Endothelial cell of umbilical vein (primary cell): ENCODE measurements at regions not wholly inside any gene's neighbourhood (a gene's known extent, or its start where the extent isn't known, plus 50 kb on each side); places are given as distances from the start of the nearest gene placed in this dataset.

Experiments used
- BruUV-seq: library from RNA; stranded (reverse); fragments of 400-500 nt; replicated peaks from 2 replicates; lab custom pipeline; 2021; lab: Mats Ljungman, UMichigan
- CTCF ChIA-PET: fragments of 300-600, 350-600 bp; sonication (Branson Sonifier 250); formaldehyde crosslinking; loops from one replicate; lab custom pipeline; 2021; ENCODE audit warnings: antibody characterized with exemption, inconsistent platforms; lab: Charles Lee
- POLR2A ChIA-PET: fragments of 300-600, 350-600 bp; sonication (Branson Sonifier 250); formaldehyde crosslinking; loops from one replicate; lab custom pipeline; 2021; ENCODE audit warnings: antibody characterized with exemption, inconsistent platforms; lab: Charles Lee
- DNase-seq: peaks from one replicate; pipeline ENCODE4 v3.0.0-alpha.2; 2011; ENCODE audit warnings: low read depth, low spot score
- FAIRE-seq: peaks from 2 replicates; lab custom pipeline; 2011; peaks lifted over from hg19 to GRCh38; lab: Jason Lieb, UNC
- H2AFZ ChIP-seq: 2 replicates; pipeline ENCODE4 v1.6.0; 2012; ENCODE audit warnings: low read depth, low read length, control low read depth, inconsistent platforms
- H3K27ac ChIP-seq: 2 replicates; pipeline ENCODE4 v1.5.1; 2011; ENCODE audit warnings: low read depth, mild to moderate bottlenecking, control low read depth, low read length, moderate library complexity; ENCODE audit not compliant: insufficient read depth
- H3K27me3 ChIP-seq, 2 experiments: 2 replicates each; pipeline versions ENCODE4 v1.6.0 to v1.6.1; 2011; ENCODE audit warnings: low read length in 2 of 2, mixed read lengths in 1 of 2; ENCODE audit not compliant: control insufficient read depth in 2 of 2, insufficient read depth in 2 of 2
- H3K36me3 ChIP-seq, 2 experiments: 2 replicates in 1 of 2; 3 replicates in 1 of 2; pipeline ENCODE4 v1.5.1; 2011; ENCODE audit warnings: low read length in 2 of 2, mild to moderate bottlenecking in 1 of 2, moderate library complexity in 1 of 2; ENCODE audit not compliant: control insufficient read depth in 2 of 2, insufficient read depth in 2 of 2; ENCODE audit errors: extremely low read depth in 1 of 2
- H3K4me1 ChIP-seq: 3 replicates; pipeline ENCODE4 v1.5.1; 2011; ENCODE audit warnings: mild to moderate bottlenecking, low read length; ENCODE audit not compliant: control insufficient read depth, insufficient read depth; ENCODE audit errors: extremely low read depth
- H3K4me2 ChIP-seq: 2 replicates; pipeline ENCODE4 v1.6.1; 2011; ENCODE audit warnings: low read length, control low read depth, mixed read lengths; ENCODE audit not compliant: insufficient read depth
- H3K4me3 ChIP-seq, 3 experiments: fragments of 200-600 bp in 1 of 3; sonication (generic), shearing (Covaris generic) in 1 of 3; replicated peaks in 1 of 3; 2 replicates each; pipeline ENCODE4 v1.5.1; 2011 to 2016; ENCODE audit warnings: control low read depth in 3 of 3, low read length in 3 of 3, mild to moderate bottlenecking in 2 of 3, inconsistent platforms in 1 of 3, low read depth in 1 of 3, moderate library complexity in 1 of 3; ENCODE audit not compliant: insufficient read depth in 1 of 3
- H3K79me2 ChIP-seq: 2 replicates; pipeline ENCODE4 v1.6.0; 2012; ENCODE audit warnings: low read length, inconsistent platforms; ENCODE audit not compliant: control insufficient read depth, insufficient read depth
- H3K9ac ChIP-seq: replicated peaks from 2 replicates; pipeline ENCODE3; 2011; ENCODE audit warnings: low read length, control low read depth; ENCODE audit not compliant: insufficient read depth; ENCODE audit errors: extremely low read depth
- H3K9me1 ChIP-seq: replicated peaks from 3 replicates; pipeline ENCODE4 v1.6.0; 2011; ENCODE audit warnings: mild to moderate bottlenecking, low read length; ENCODE audit not compliant: control insufficient read depth, insufficient read depth; ENCODE audit errors: extremely low read depth
- H3K9me3 ChIP-seq: replicated peaks from 2 replicates; pipeline ENCODE4 v1.5.1; 2012; ENCODE audit warnings: low read length, inconsistent platforms; ENCODE audit not compliant: control insufficient read depth, insufficient read depth
- H4K20me1 ChIP-seq: replicated peaks from 2 replicates; pipeline ENCODE3; 2011; ENCODE audit warnings: mild to moderate bottlenecking, low read length; ENCODE audit not compliant: control insufficient read depth, insufficient read depth; ENCODE audit errors: extremely low read depth
- EZH2 ChIP-seq: IDR thresholded peaks from 2 replicates; pipeline ENCODE4 v1.6.1; 2012; ENCODE audit warnings: borderline replicate concordance, low read depth, mild to moderate bottlenecking, moderate library complexity, low read length, inconsistent platforms; ENCODE audit not compliant: severe bottlenecking
- FOS ChIP-seq: IDR thresholded peaks from 2 replicates; pipeline ENCODE4 v1.6.1; 2011; ENCODE audit warnings: mild to moderate bottlenecking, low read length, moderate library complexity, borderline replicate concordance; ENCODE audit not compliant: insufficient read depth
- GATA2 ChIP-seq: IDR thresholded peaks from 2 replicates; pipeline ENCODE4 v1.7.0; 2011; ENCODE audit warnings: low read depth, mild to moderate bottlenecking, moderate library complexity, mixed read lengths, low read length; ENCODE audit not compliant: insufficient read length, insufficient read depth
- JUN ChIP-seq: IDR thresholded peaks from 2 replicates; pipeline ENCODE4 v1.6.1; 2011; ENCODE audit warnings: borderline replicate concordance, low read depth; ENCODE audit not compliant: insufficient read length, insufficient read depth
- MYC ChIP-seq: IDR thresholded peaks from one replicate; pipeline ENCODE4 v1.6.1; 2011; ENCODE audit warnings: mild to moderate bottlenecking, low read depth, low read length
- POLR2A ChIP-seq: IDR thresholded peaks from 2 replicates; pipeline ENCODE4 v1.6.1; 2012; ENCODE audit warnings: low read depth, mild to moderate bottlenecking, control low read depth, low read length
- POLR2AphosphoS5 ChIP-seq: IDR thresholded peaks from 2 replicates; pipeline ENCODE4 v1.6.1; 2012; ENCODE audit warnings: low read depth, mild to moderate bottlenecking, control low read depth, low read length, moderate library complexity; ENCODE audit not compliant: insufficient read depth
- dilution Hi-C: fragments of 300-500 bp; cut with MboI; formaldehyde crosslinking; loops from one replicate; pipeline ENCODE4 v1.15.0; 2019; ENCODE audit warnings: low sequenced_read_pairs; ENCODE audit not compliant: extremely low pct_ligation_motif_present
- intact Hi-C: fragments of 100-400 bp; cut with micrococcal nuclease; formaldehyde crosslinking; loops from one replicate; pipeline ENCODE4 v1.10.0; 2022
- TF ChIP-seq, protein P1 (sequence below), 2 donors: IDR thresholded peaks; 1 replicate in 1 of 2; 2 replicates in 1 of 2; pipeline ENCODE4 v1.5.1; 2011; ENCODE audit warnings: low read length in 2 of 2, mild to moderate bottlenecking in 2 of 2, moderate library complexity in 2 of 2, control low read depth in 1 of 2, inconsistent platforms in 1 of 2, low read depth in 1 of 2; ENCODE audit not compliant: insufficient read depth in 1 of 2; ENCODE audit errors: extremely low read depth in 1 of 2
- TF ChIP-seq, protein P2 (sequence below): IDR thresholded peaks from 2 replicates; pipeline ENCODE4 v1.6.1; 2011; ENCODE audit not compliant: insufficient read depth, insufficient read length

DNA sequence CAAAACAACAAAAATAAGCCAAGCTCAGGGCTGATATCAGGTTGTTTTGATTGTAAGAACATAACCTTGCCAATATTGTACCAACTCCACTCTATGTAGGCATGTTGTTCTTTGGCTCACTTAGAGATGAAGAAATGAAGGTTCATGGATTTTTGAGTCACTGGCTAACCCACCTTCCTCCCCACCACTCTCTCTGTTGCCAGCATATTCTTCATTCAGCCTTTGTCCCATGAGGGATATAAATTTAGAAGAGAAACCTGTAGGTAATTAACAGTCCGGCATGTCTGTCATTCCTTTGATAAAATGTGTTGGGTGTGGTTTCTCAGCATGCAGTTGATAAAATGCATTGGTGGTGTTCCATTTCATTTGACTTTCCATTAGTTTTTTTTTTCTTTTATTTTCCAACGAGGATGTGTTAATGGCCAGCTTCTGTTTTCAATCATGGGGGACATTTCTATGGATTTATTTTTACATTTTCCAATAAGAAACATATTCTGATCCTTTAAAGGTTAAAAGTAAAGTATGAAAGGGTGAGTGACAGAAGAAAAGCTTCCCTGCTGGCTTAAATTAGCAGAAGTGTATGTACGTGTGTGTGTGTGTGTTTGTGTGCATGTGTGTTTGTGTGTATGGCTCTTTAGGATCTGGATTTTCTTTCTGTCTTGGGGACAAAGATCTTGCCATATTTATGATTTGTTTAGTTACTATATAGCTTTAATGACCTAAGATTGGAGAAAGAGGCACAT lies 166.2 kb upstream of the KCNJ16 start:
- no peak overlapping the region for H3K27ac ChIP-seq
- H3K36me3 ChIP-seq = no peaks in the 10 kb centered on the region
- POLR2A ChIA-PET = no interaction called here
- no peaks in the 10 kb centered on the region for H3K79me2 ChIP-seq
- no peaks in the 10 kb centered on the region for H3K9me3 ChIP-seq
- no peak overlapping the region for H3K4me3 ChIP-seq
- no peak for FAIRE-seq
- no peaks in the 10 kb centered on the region for H3K27me3 ChIP-seq
- dilution Hi-C loops (no loop called here), intact Hi-C loops (no loop called here)
- H3K4me2 ChIP-seq = no peak overlapping the region
- TF ChIP-seq MYC (no peak), JUN (no peak), POLR2A (no peak), POLR2AphosphoS5 (no peak), FOS (no peak), EZH2 (no peak), GATA2 (no peak)
- TF ChIP-seq, protein P1, sequence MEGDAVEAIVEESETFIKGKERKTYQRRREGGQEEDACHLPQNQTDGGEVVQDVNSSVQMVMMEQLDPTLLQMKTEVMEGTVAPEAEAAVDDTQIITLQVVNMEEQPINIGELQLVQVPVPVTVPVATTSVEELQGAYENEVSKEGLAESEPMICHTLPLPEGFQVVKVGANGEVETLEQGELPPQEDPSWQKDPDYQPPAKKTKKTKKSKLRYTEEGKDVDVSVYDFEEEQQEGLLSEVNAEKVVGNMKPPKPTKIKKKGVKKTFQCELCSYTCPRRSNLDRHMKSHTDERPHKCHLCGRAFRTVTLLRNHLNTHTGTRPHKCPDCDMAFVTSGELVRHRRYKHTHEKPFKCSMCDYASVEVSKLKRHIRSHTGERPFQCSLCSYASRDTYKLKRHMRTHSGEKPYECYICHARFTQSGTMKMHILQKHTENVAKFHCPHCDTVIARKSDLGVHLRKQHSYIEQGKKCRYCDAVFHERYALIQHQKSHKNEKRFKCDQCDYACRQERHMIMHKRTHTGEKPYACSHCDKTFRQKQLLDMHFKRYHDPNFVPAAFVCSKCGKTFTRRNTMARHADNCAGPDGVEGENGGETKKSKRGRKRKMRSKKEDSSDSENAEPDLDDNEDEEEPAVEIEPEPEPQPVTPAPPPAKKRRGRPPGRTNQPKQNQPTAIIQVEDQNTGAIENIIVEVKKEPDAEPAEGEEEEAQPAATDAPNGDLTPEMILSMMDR (IDR thresholded peaks at IDR 0.05; ENCODE audit: extremely low read depth in 1 of 2, insufficient read depth in 1 of 2, low read depth in 1 of 2, low read length in 2 of 2) = no peak
- TF ChIP-seq, protein P2, sequence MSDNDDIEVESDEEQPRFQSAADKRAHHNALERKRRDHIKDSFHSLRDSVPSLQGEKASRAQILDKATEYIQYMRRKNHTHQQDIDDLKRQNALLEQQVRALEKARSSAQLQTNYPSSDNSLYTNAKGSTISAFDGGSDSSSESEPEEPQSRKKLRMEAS = no peak
- no peaks in the 10 kb centered on the region for H3K4me1 ChIP-seq
- no TSS peak for BruUV-seq
- DNase-seq = no peak
- H2AFZ ChIP-seq = no peak overlapping the region
- H3K9ac ChIP-seq = no peak overlapping the region
- no peaks in the 10 kb centered on the region for H3K9me1 ChIP-seq
- no peaks in the 10 kb centered on the region for H4K20me1 ChIP-seq
- CTCF ChIA-PET = interaction anchor here (1.0 to 1.6 kb wide), 4 partner anchors 15 to 236 kb away, joined by 3 read pairs; no protein-coding TSS in a partner anchor
